Ishikawa (cell line): ENCODE measurements at regions not wholly inside any gene's neighbourhood (a gene's known extent, or its start where the extent isn't known, plus 50 kb on each side); places are given as distances from the start of the nearest gene placed in this dataset.

ENCODE experiments used
- EGR1 ChIP-seq: IDR thresholded peaks from 2 replicates; pipeline ENCODE4 v1.6.1; 2012
- EP300 ChIP-seq: IDR thresholded peaks from 2 replicates; pipeline ENCODE4 v1.6.1; 2012; ENCODE audit warnings: borderline replicate concordance
- NFIC ChIP-seq: IDR thresholded peaks from 2 replicates; pipeline ENCODE4 v1.6.1; 2012
- RAD21 ChIP-seq: IDR thresholded peaks from 2 replicates; pipeline ENCODE4 v1.6.1; 2012; ENCODE audit warnings: low read depth
- REST ChIP-seq: IDR thresholded peaks from 2 replicates; pipeline ENCODE4 v1.6.1; 2012; ENCODE audit warnings: low read depth, mild to moderate bottlenecking
- TEAD4 ChIP-seq: IDR thresholded peaks from 2 replicates; pipeline ENCODE4 v1.6.1; 2012
- ZBTB7A ChIP-seq: IDR thresholded peaks from 2 replicates; pipeline ENCODE4 v1.6.1; 2012; ENCODE audit warnings: low read depth
- TF ChIP-seq, protein P1 (sequence below): IDR thresholded peaks from 2 replicates; pipeline ENCODE4 v1.6.1; 2012

- no peak for TF ChIP-seq EP300
- no peak for TF ChIP-seq RAD21
- no peak for TF ChIP-seq TEAD4
- no peak for TF ChIP-seq REST
- TF ChIP-seq EGR1: no peak
- TF ChIP-seq ZBTB7A: no peak
- TF ChIP-seq, protein P1, sequence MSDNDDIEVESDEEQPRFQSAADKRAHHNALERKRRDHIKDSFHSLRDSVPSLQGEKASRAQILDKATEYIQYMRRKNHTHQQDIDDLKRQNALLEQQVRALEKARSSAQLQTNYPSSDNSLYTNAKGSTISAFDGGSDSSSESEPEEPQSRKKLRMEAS: no peak
- no peak for TF ChIP-seq NFIC
These were observed 66.5 kb upstream of the SPIN1 start for GRCh38 chr9:88321764-88322163.
